Neural progenitor cell (in vitro differentiated cells): ENCODE measurements at regions not wholly inside any gene's neighbourhood (a gene's known extent, or its start where the extent isn't known, plus 50 kb on each side); places are given as distances from the start of the nearest gene placed in this dataset.
A peak's percentile ranks its signal among the peaks of the same experiment; 100 is the strongest.
"Not testable (repeated sequence)": the region's sequence is repeated elsewhere in the genome, so short reads cannot be mapped to it uniquely, and the experiment has no call there.

Source experiments
- DNase-seq: peaks from one replicate; pipeline ENCODE4 v3.0.0-alpha.2; 2016; ENCODE audit warnings: low spot score
- H2AFZ ChIP-seq: fragments of 200-600 bp; sonication (generic); replicated peaks from 2 replicates; pipeline ENCODE4 v1.6.1; 2016; ENCODE audit warnings: antibody characterized with exemption
- H3F3A ChIP-seq: fragments of 200-600 bp; sonication (generic); 2 replicates; pipeline ENCODE4 v1.6.1; 2016; ENCODE audit warnings: antibody characterized with exemption, low read depth
- H3K27ac ChIP-seq: fragments of 200-600 bp; sonication (generic); 2 replicates; pipeline ENCODE4 v1.5.1; 2016; ENCODE audit warnings: mild to moderate bottlenecking
- H3K27me3 ChIP-seq: fragments of 200-600 bp; sonication (generic); 2 replicates; pipeline ENCODE4 v1.6.1; 2016; ENCODE audit warnings: mild to moderate bottlenecking, moderate library complexity
- H3K36me3 ChIP-seq: fragments of 200-600 bp; sonication (generic); 2 replicates; pipeline ENCODE4 v1.5.1; 2016
- H3K4me1 ChIP-seq: fragments of 200-600 bp; sonication (generic); 2 replicates; pipeline ENCODE4 v1.6.1; 2016; ENCODE audit warnings: mixed run types
- H3K4me2 ChIP-seq: fragments of 200-600 bp; sonication (generic); 2 replicates; pipeline ENCODE4 v1.6.1; 2016
- H3K4me3 ChIP-seq: fragments of 200-600 bp; sonication (generic); 2 replicates; pipeline ENCODE4 v1.5.1; 2016
- H3K79me2 ChIP-seq: fragments of 200-600 bp; sonication (generic); 2 replicates; pipeline ENCODE4 v1.6.1; 2016; ENCODE audit warnings: low read depth
- H3K9ac ChIP-seq: fragments of 200-600 bp; sonication (generic); 2 replicates; pipeline ENCODE4 v1.6.1; 2016
- H3K9me3 ChIP-seq: fragments of 200-600 bp; sonication (generic); 2 replicates; pipeline ENCODE4 v1.5.1; 2016; ENCODE audit warnings: low read depth
- H4K20me1 ChIP-seq: fragments of 200-600 bp; sonication (generic); 2 replicates; pipeline ENCODE4 v1.6.1; 2016; ENCODE audit warnings: low read depth
- H3K27ac Mint-ChIP-seq: 3 replicates; pipeline ENCODE4 v1.8.0; 2021; ENCODE audit warnings: mixed read lengths
- H3K27me3 Mint-ChIP-seq: 2 replicates; pipeline ENCODE4 v1.8.0; 2022; ENCODE audit warnings: low read depth, mild to moderate bottlenecking, inconsistent platforms, moderate library complexity, mixed read lengths; ENCODE audit not compliant: insufficient read depth
- H3K36me3 Mint-ChIP-seq: 3 replicates; pipeline ENCODE4 v1.8.0; 2021; ENCODE audit warnings: mixed read lengths
- H3K4me1 Mint-ChIP-seq: 3 replicates; pipeline ENCODE4 v1.8.0; 2021; ENCODE audit warnings: mixed read lengths
- H3K4me3 Mint-ChIP-seq: 3 replicates; pipeline ENCODE4 v1.8.0; 2021; ENCODE audit warnings: mild to moderate bottlenecking, moderate library complexity, mixed read lengths
- H3K9me3 Mint-ChIP-seq: 3 replicates; pipeline ENCODE4 v1.8.0; 2020; ENCODE audit warnings: mixed read lengths
- CTCF ChIP-seq: fragments of 200-600 bp; sonication (generic); IDR thresholded peaks from 2 replicates; pipeline ENCODE4 v1.5.1; 2017; ENCODE audit warnings: antibody characterized with exemption, mild to moderate bottlenecking

GRCh38 chr14:106334428-106335109 lies 808.2 kb downstream of the TMEM121 start:
- H3K4me2 ChIP-seq, H3K27me3 ChIP-seq, H3K9ac ChIP-seq, H3K79me2 ChIP-seq, H3K4me1 ChIP-seq, H3F3A ChIP-seq, H3K4me3 Mint-ChIP-seq, H3K27me3 Mint-ChIP-seq, H4K20me1 ChIP-seq, H3K36me3 ChIP-seq, H3K27ac Mint-ChIP-seq, H3K4me3 ChIP-seq, H3K36me3 Mint-ChIP-seq, H2AFZ ChIP-seq, H3K4me1 Mint-ChIP-seq, DNase-seq, H3K27ac ChIP-seq: not testable (repeated sequence)
- peaks cover 38% of the 10 kb centered on the region for H3K9me3 ChIP-seq
- H3K9me3 Mint-ChIP-seq = peaks cover 56% of the 10 kb centered on the region
- peak; percentile 18 for TF ChIP-seq CTCF

GRCh38 chr14:106335110-106335429 lies 808.7 kb downstream of the TMEM121 start:
- H3K4me2 ChIP-seq = not testable (repeated sequence)
- H3K9me3 Mint-ChIP-seq = peaks cover 55% of the 10 kb centered on the region

GRCh38 chr14:106338775-106339174 lies 812.4 kb downstream of the TMEM121 start:
- H3K36me3 Mint-ChIP-seq, H3K79me2 ChIP-seq, H3K27me3 Mint-ChIP-seq, DNase-seq, H3K27me3 ChIP-seq, H3K27ac Mint-ChIP-seq, H3K4me1 Mint-ChIP-seq, H2AFZ ChIP-seq, H3K27ac ChIP-seq, H3K9ac ChIP-seq, H3K36me3 ChIP-seq, H3K4me2 ChIP-seq, H3K4me3 Mint-ChIP-seq, H4K20me1 ChIP-seq, H3F3A ChIP-seq, H3K4me3 ChIP-seq, H3K4me1 ChIP-seq: not testable (repeated sequence)
- H3K9me3 Mint-ChIP-seq = peaks cover 52% of the 10 kb centered on the region
- H3K9me3 ChIP-seq = peaks cover 34% of the 10 kb centered on the region

More at GRCh38 chr14:106335110-106335429, 808.7 kb downstream of the TMEM121 start:
- not testable (repeated sequence) for H3K36me3 Mint-ChIP-seq, H3K4me1 Mint-ChIP-seq, H3K4me3 ChIP-seq, H3K27me3 ChIP-seq, H3F3A ChIP-seq, H3K27ac ChIP-seq, H3K9ac ChIP-seq, DNase-seq, H3K4me1 ChIP-seq, H2AFZ ChIP-seq, H4K20me1 ChIP-seq, H3K36me3 ChIP-seq, H3K27ac Mint-ChIP-seq, H3K79me2 ChIP-seq, H3K4me3 Mint-ChIP-seq, H3K27me3 Mint-ChIP-seq
- peaks cover 43% of the 10 kb centered on the region for H3K9me3 ChIP-seq

- H3K27me3 Mint-ChIP-seq, H3F3A ChIP-seq, DNase-seq, H3K4me1 ChIP-seq, H2AFZ ChIP-seq, H3K4me1 Mint-ChIP-seq, H4K20me1 ChIP-seq, H3K36me3 Mint-ChIP-seq, H3K9ac ChIP-seq, H3K4me3 ChIP-seq, H3K27ac ChIP-seq, H3K27ac Mint-ChIP-seq, H3K4me3 Mint-ChIP-seq, H3K79me2 ChIP-seq, H3K27me3 ChIP-seq, H3K4me2 ChIP-seq, H3K36me3 ChIP-seq: not testable (repeated sequence)
- peaks cover 46% of the 10 kb centered on the region for H3K9me3 ChIP-seq
- peaks cover 58% of the 10 kb centered on the region for H3K9me3 Mint-ChIP-seq
These were observed 814.3 kb downstream of the TMEM121 start for GRCh38 chr14:106340658-106341057.

- H3K4me2 ChIP-seq, H3K79me2 ChIP-seq, H3K4me3 ChIP-seq, H3K36me3 Mint-ChIP-seq, H3F3A ChIP-seq, H3K27me3 ChIP-seq, DNase-seq, H3K4me1 Mint-ChIP-seq, H3K4me3 Mint-ChIP-seq, H3K36me3 ChIP-seq, H4K20me1 ChIP-seq, H2AFZ ChIP-seq, H3K9ac ChIP-seq, H3K4me1 ChIP-seq, H3K27ac ChIP-seq, H3K27me3 Mint-ChIP-seq, H3K27ac Mint-ChIP-seq: not testable (repeated sequence)
- peaks cover 51% of the 10 kb centered on the region for H3K9me3 ChIP-seq
- H3K9me3 Mint-ChIP-seq = peaks cover 61% of the 10 kb centered on the region
These were observed 814.8 kb downstream of the TMEM121 start for GRCh38 chr14:106341161-106341560.
